ENCODE measurements at regions not wholly inside any gene's neighbourhood (a gene's known extent, or its start where the extent isn't known, plus 50 kb on each side); places are given as distances from the start of the nearest gene placed in this dataset.

DNA sequence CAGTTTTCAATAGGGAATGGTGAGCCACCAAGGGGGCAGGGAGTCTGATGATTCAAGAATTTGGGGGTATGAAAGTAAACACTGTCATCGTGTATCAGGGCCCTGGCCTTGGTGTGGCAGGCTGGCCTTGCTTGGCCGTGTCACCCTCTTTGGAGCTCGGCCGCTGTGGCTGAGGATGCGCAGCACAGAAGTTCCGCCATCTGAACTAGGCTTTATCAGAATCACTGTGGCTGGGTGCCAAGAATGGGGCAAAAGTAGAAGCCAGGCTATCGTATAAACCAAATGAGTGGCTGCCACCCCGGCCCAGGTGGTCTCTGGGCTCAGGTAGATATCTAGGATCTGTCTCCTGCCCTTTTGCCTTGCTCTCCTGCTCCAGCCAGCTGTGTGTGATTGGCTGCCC, 137.4 kb downstream of the PAPOLA start:
- TF ChIP-seq CTCF (IDR thresholded peaks at IDR 0.05; ENCODE audit: low read depth, low read length, missing control alignments), result no peak
- no peaks in the 10 kb centered on the region for H3K27me3 ChIP-seq (replicated peaks)
- no peak for DNase-seq
- in situ Hi-C loops (cut with HindIII; ENCODE audit: low pct_ligation_motif_present, low sequenced_read_pairs), result no loop called here
- H3K27ac ChIP-seq, result no peak overlapping the region
- no peak overlapping the region for H3K4me3 ChIP-seq (ENCODE audit: low read depth, low read length)
- H3K36me3 ChIP-seq (replicated peaks), result no peaks in the 10 kb centered on the region

DNA sequence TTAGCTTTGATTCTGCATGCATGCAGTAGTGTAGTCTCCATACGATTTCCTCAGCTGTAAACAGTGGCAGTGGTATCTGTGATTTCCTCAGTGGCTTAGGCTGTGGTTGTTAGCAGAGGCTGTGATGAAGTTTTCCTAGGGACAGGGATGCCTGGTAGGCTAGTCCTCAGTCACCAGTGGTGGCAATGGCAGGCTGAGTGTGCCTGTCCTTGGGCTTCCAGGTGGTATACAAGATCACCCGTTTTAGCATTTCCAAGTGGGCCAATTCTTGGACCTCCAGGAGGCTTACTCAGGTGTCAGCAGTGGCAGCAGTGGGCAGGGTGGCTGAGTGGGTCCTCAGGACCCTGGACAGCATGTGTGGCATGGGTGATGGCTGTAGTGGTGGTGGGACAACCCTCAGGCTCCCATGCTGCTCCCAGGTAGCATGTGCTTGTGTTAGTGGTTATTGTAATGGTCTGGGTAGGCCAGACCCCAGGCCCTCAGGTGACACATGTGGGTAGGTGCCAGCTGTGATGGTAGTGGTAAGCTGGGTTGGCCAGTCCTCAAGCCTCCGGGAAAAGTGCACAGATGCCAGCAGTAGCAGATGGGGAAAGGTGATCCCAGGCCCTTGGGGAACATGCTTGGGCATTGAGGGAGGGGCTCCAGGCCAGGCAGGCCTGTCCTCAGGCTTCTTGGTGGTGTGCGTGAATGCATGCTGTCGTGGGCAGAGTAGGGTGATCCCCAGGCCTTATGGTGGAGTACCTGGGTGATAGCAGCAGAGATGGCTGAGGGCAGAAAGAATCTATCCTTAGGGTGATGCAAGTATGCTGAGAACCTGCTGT, 146.5 kb downstream of the PAPOLA start:
- in situ Hi-C loops (cut with HindIII; ENCODE audit: low pct_ligation_motif_present, low sequenced_read_pairs), result no loop called here
- H3K4me3 ChIP-seq (ENCODE audit: low read depth, low read length), result no peak overlapping the region
- H3K36me3 ChIP-seq (replicated peaks), result no peaks in the 10 kb centered on the region

DNA sequence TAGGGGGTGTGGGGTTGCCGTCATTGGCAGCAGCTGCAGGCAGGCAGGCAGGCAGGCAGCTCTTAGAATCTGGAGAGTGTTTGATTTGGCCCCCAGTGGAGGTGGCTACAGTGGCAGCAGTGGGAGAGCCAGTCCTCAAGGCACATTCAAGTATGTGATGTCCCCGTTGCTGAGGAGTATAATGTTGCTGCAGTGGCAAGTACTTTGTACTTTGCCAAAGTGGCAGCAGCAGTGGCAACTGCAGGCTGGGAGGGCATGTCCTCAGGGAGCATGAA, 147.1 kb downstream of the PAPOLA start:
- DNase-seq, result no peak
- in situ Hi-C loops (cut with HindIII; ENCODE audit: low pct_ligation_motif_present, low sequenced_read_pairs), result no loop called here

More for the DNA sequence above, 146.5 kb downstream of the PAPOLA start:
- TF ChIP-seq CTCF (IDR thresholded peaks at IDR 0.05; ENCODE audit: low read depth, low read length, missing control alignments), result no peak
- Histone ChIP-seq H3K27ac (no peak overlapping the region), H3K27me3 (replicated peaks) (no peaks in the 10 kb centered on the region)
- no peak for DNase-seq

DNA sequence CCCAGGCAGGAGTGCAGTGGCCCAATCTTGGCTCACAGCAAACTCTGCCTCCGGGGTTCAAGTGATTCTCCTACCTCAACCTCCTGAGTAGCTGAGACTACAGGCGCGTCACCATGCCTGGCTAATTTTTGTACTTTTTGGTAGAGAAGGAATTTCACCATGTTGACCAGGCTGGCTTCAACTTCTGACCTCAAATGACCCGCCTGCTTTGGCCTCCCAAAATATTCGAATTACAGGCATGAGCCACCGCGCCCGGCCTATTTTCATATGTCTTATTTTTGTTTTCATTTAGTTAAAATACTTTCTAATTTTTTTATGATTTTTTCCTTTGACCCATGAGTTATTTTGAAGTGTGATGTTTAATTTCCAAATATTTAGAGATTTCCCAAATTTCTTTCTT, 143.6 kb upstream of the VRK1 start:
- in situ Hi-C loops (cut with HindIII; ENCODE audit: low pct_ligation_motif_present, low sequenced_read_pairs), result no loop called here
- Histone ChIP-seq H3K27ac (no peak overlapping the region), H3K4me3 (ENCODE audit: low read depth, low read length) (no peak overlapping the region), H3K27me3 (replicated peaks) (no peaks in the 10 kb centered on the region), H3K36me3 (replicated peaks) (no peaks in the 10 kb centered on the region)
- DNase-seq, result no peak
- no peak for TF ChIP-seq CTCF (IDR thresholded peaks at IDR 0.05; ENCODE audit: low read depth, low read length, missing control alignments)

More for the DNA sequence above, 147.1 kb downstream of the PAPOLA start:
- H3K36me3 ChIP-seq (replicated peaks), result no peaks in the 10 kb centered on the region
- no peak overlapping the region for H3K4me3 ChIP-seq (ENCODE audit: low read depth, low read length)
- H3K27ac ChIP-seq, result no peak overlapping the region
- no peak for TF ChIP-seq CTCF (IDR thresholded peaks at IDR 0.05; ENCODE audit: low read depth, low read length, missing control alignments)
- H3K27me3 ChIP-seq (replicated peaks), result no peaks in the 10 kb centered on the region

- no peaks in the 10 kb centered on the region for H3K36me3 ChIP-seq (replicated peaks)
- H3K27ac ChIP-seq, result no peak overlapping the region
- in situ Hi-C loops (cut with HindIII; ENCODE audit: low pct_ligation_motif_present, low sequenced_read_pairs), result no loop called here
- DNase-seq, result no peak
- no peaks in the 10 kb centered on the region for H3K27me3 ChIP-seq (replicated peaks)
- H3K4me3 ChIP-seq (ENCODE audit: low read depth, low read length), result no peak overlapping the region
- TF ChIP-seq CTCF (IDR thresholded peaks at IDR 0.05; ENCODE audit: low read depth, low read length, missing control alignments), result no peak
Observed at GRCh38 chr14:96658611-96659010, 138.6 kb upstream of the VRK1 start.

- in situ Hi-C loops (cut with HindIII; ENCODE audit: low pct_ligation_motif_present, low sequenced_read_pairs), result no loop called here
- DNase-seq, result no peak
- Histone ChIP-seq H3K4me3 (ENCODE audit: low read depth, low read length) (no peak overlapping the region), H3K27me3 (replicated peaks) (no peaks in the 10 kb centered on the region), H3K36me3 (replicated peaks) (no peaks in the 10 kb centered on the region), H3K27ac (no peak overlapping the region)
- no peak for TF ChIP-seq CTCF (IDR thresholded peaks at IDR 0.05; ENCODE audit: low read depth, low read length, missing control alignments)
Observed at GRCh38 chr14:96660123-96660522, 137.1 kb upstream of the VRK1 start.

Measured in brain microvascular endothelial cell (primary cell).